ENCODE measurements at regions not wholly inside any gene's neighbourhood (a gene's known extent, or its start where the extent isn't known, plus 50 kb on each side); places are given as distances from the start of the nearest gene placed in this dataset.

- Histone ChIP-seq H3K4me3 (no peak overlapping the region), H3K36me3 (no peaks in the 10 kb centered on the region), H3K9me3 (no peaks in the 10 kb centered on the region), H3K4me1 (no peaks in the 10 kb centered on the region), H3K27me3 (replicated peaks in 1 of 7) (no peaks in the 10 kb centered on the region), H3K27ac (no peak overlapping the region)
- no peak for TF ChIP-seq CTCF (IDR thresholded peaks at IDR 0.05 in 8 of 11, conservative IDR thresholded peaks at IDR 0.05 in 3 of 11)
- no peak for TF ChIP-seq POLR2AphosphoS5 (IDR thresholded peaks at IDR 0.05)
- no peak for TF ChIP-seq POLR2A (IDR thresholded peaks at IDR 0.05)
- no peak for DNase-seq
- 83 to 89% (median 85%) methylated on average over 3 of the region's 3 CpGs for WGBS, 5 donors
- intact Hi-C loops (cut with DNase I; ENCODE audit: low total_unique reads), result no loop called here
Measured at GRCh38 chr18:39486268-39486667, 1920.7 kb upstream of the CELF4 start.

- TF ChIP-seq POLR2AphosphoS5 (IDR thresholded peaks at IDR 0.05) (no peak), POLR2A (IDR thresholded peaks at IDR 0.05) (no peak), CTCF (IDR thresholded peaks at IDR 0.05 in 8 of 11, conservative IDR thresholded peaks at IDR 0.05 in 3 of 11) (no peak)
Measured at GRCh38 chr18:39485696-39486095, 1920.1 kb upstream of the CELF4 start.

GRCh38 chr18:39481281-39481680 lies 1915.7 kb upstream of the CELF4 start:
- TF ChIP-seq POLR2AphosphoS5 (IDR thresholded peaks at IDR 0.05) (no peak), POLR2A (IDR thresholded peaks at IDR 0.05) (no peak), CTCF (IDR thresholded peaks at IDR 0.05 in 8 of 11, conservative IDR thresholded peaks at IDR 0.05 in 3 of 11) (no peak)
- H3K4me3 ChIP-seq, result no peak overlapping the region
- no peaks in the 10 kb centered on the region for H3K36me3 ChIP-seq

More at GRCh38 chr18:39485696-39486095, 1920.1 kb upstream of the CELF4 start:
- intact Hi-C loops (cut with DNase I; ENCODE audit: low total_unique reads), result no loop called here
- no peak for DNase-seq
- Histone ChIP-seq H3K4me1 (no peaks in the 10 kb centered on the region), H3K36me3 (no peaks in the 10 kb centered on the region), H3K9me3 (no peaks in the 10 kb centered on the region), H3K27me3 (replicated peaks in 1 of 7) (no peaks in the 10 kb centered on the region), H3K4me3 (no peak overlapping the region), H3K27ac (no peak overlapping the region)
- WGBS, 5 donors, result 0 to 88% (median 68%) methylated on average over 1 of the region's 1 CpG

GRCh38 chr18:39480494-39481195 lies 1915.0 kb upstream of the CELF4 start:
- DNase-seq, result no peak
- no peak for TF ChIP-seq POLR2AphosphoS5 (IDR thresholded peaks at IDR 0.05)
- TF ChIP-seq CTCF (IDR thresholded peaks at IDR 0.05 in 8 of 11, conservative IDR thresholded peaks at IDR 0.05 in 3 of 11), result no peak
- TF ChIP-seq POLR2A (IDR thresholded peaks at IDR 0.05), result no peak
- no peak overlapping the region for H3K27ac ChIP-seq
- no peaks in the 10 kb centered on the region for H3K9me3 ChIP-seq
- intact Hi-C loops (cut with DNase I; ENCODE audit: low total_unique reads), result no loop called here
- no peaks in the 10 kb centered on the region for H3K27me3 ChIP-seq (replicated peaks in 1 of 7)
- H3K4me3 ChIP-seq, result no peak overlapping the region
- no peaks in the 10 kb centered on the region for H3K36me3 ChIP-seq
- WGBS, 5 donors, result 65 to 84% (median 76%) methylated on average over 4 of the region's 4 CpGs
- H3K4me1 ChIP-seq, result no peaks in the 10 kb centered on the region

More at GRCh38 chr18:39481281-39481680, 1915.7 kb upstream of the CELF4 start:
- 52 to 80% (median 75%) methylated on average over 4 of the region's 4 CpGs for WGBS, 5 donors
- Histone ChIP-seq H3K4me1 (no peaks in the 10 kb centered on the region), H3K9me3 (no peaks in the 10 kb centered on the region), H3K27ac (no peak overlapping the region), H3K27me3 (replicated peaks in 1 of 7) (no peaks in the 10 kb centered on the region)
- intact Hi-C loops (cut with DNase I; ENCODE audit: low total_unique reads), result no loop called here
- DNase-seq, result no peak
